Peyer's patch (tissue), 4 donors: ENCODE measurements at regions not wholly inside any gene's neighbourhood (a gene's known extent, or its start where the extent isn't known, plus 50 kb on each side); places are given as distances from the start of the nearest gene placed in this dataset.

Experiments
- DNase-seq, 3 donors: peaks; one replicate each; pipeline ENCODE4 v3.0.0-alpha.2; 2017 to 2019
- H3K27ac ChIP-seq, 4 donors: fragments of 200-600 bp; sonication (generic); one replicate each; pipeline ENCODE4 v1.5.1; 2016 to 2019
- H3K27me3 ChIP-seq, 2 donors: fragments of 200-600 bp; sonication (generic); one replicate each; pipeline ENCODE4 v1.5.1; 2019
- H3K36me3 ChIP-seq, 3 donors: fragments of 200-600 bp; sonication (generic); one replicate each; pipeline ENCODE4 v1.5.1; 2016 to 2019
- H3K4me1 ChIP-seq, 4 donors: fragments of 200-600 bp; sonication (generic); one replicate each; pipeline ENCODE4 v1.5.1; 2016 to 2019
- H3K4me3 ChIP-seq, 4 donors: fragments of 200-600 bp; sonication (generic); 1 replicate in 3 of 4; 2 replicates in 1 of 4; pipeline ENCODE4 v1.5.1; 2016 to 2019; ENCODE audit warnings: mild to moderate bottlenecking in 1 of 4
- H3K9me3 ChIP-seq, 4 donors: fragments of 200-600 bp; sonication (generic); one replicate each; pipeline ENCODE4 v1.5.1; 2016 to 2019; ENCODE audit warnings: mild to moderate bottlenecking in 1 of 4
- CTCF ChIP-seq, 6 experiments: fragments of 450-650 bp in 4 of 6; fragments of 200-600 bp in 2 of 6; sonication (generic) in 1 of 6; IDR thresholded peaks; one replicate each; pipeline ENCODE4 v1.5.1; 2017 to 2019; ENCODE audit warnings: antibody characterized with exemption in 6 of 6, mild to moderate bottlenecking in 3 of 6, moderate library complexity in 1 of 6
- POLR2A ChIP-seq, 2 donors: fragments of 450-650 bp; IDR thresholded peaks; one replicate each; pipeline ENCODE4 v1.5.1; 2017; ENCODE audit warnings: antibody characterized with exemption in 2 of 2, mild to moderate bottlenecking in 2 of 2, moderate library complexity in 2 of 2

- TF ChIP-seq CTCF (IDR thresholded peaks at IDR 0.05), result no peak
- no peak for TF ChIP-seq POLR2A (IDR thresholded peaks at IDR 0.05)
- no peak for DNase-seq
- no peaks in the 10 kb centered on the region for H3K27me3 ChIP-seq
- H3K9me3 ChIP-seq, result no peaks in the 10 kb centered on the region
- peaks cover 0 to 20% (median 8%) of the 10 kb centered on the region in 4 donors for H3K4me1 ChIP-seq
- no peak overlapping the region for H3K27ac ChIP-seq
- H3K4me3 ChIP-seq, result no peak overlapping the region
- no peaks in the 10 kb centered on the region for H3K36me3 ChIP-seq
Measured at GRCh38 chr3:72275331-72275751, 490.4 kb upstream of the PROK2 start.

- no peaks in the 10 kb centered on the region for H3K27me3 ChIP-seq
- peak overlapping the region in 3 of 4 donors; percentile 46 to 58 (median 51) for H3K27ac ChIP-seq
- DNase-seq, result peak in 2 of 3 donors; percentile 56 to 76
- no peaks in the 10 kb centered on the region for H3K36me3 ChIP-seq
- no peak overlapping the region for H3K4me3 ChIP-seq
- TF ChIP-seq POLR2A (IDR thresholded peaks at IDR 0.05) (no peak), CTCF (IDR thresholded peaks at IDR 0.05) (no peak)
- H3K4me1 ChIP-seq, result peaks cover 0 to 20% (median 9%) of the 10 kb centered on the region in 4 donors
- no peaks in the 10 kb centered on the region for H3K9me3 ChIP-seq
Measured at GRCh38 chr3:72274493-72275330, 489.8 kb upstream of the PROK2 start.

GRCh38 chr3:72273615-72274014 lies 488.7 kb upstream of the PROK2 start:
- Histone ChIP-seq H3K27ac (peak overlapping the region in 1 of 4 donors; percentile 5), H3K27me3 (no peaks in the 10 kb centered on the region), H3K4me1 (peaks cover 0 to 20% (median 10%) of the 10 kb centered on the region in 4 donors), H3K4me3 (no peak overlapping the region), H3K36me3 (no peaks in the 10 kb centered on the region), H3K9me3 (no peaks in the 10 kb centered on the region)
- TF ChIP-seq POLR2A (IDR thresholded peaks at IDR 0.05) (no peak), CTCF (IDR thresholded peaks at IDR 0.05) (no peak)
- no peak for DNase-seq

- Histone ChIP-seq H3K4me1 (peaks cover 0 to 20% (median 10%) of the 10 kb centered on the region in 4 donors), H3K4me3 (no peak overlapping the region), H3K27ac (no peak overlapping the region), H3K27me3 (no peaks in the 10 kb centered on the region), H3K9me3 (no peaks in the 10 kb centered on the region), H3K36me3 (no peaks in the 10 kb centered on the region)
- DNase-seq, result no peak
- no peak for TF ChIP-seq CTCF (IDR thresholded peaks at IDR 0.05)
- no peak for TF ChIP-seq POLR2A (IDR thresholded peaks at IDR 0.05)
Measured at GRCh38 chr3:72272356-72272755, 487.4 kb upstream of the PROK2 start.

- H3K9me3 ChIP-seq, result no peaks in the 10 kb centered on the region
- H3K4me1 ChIP-seq, result peaks cover 0 to 20% (median 10%) of the 10 kb centered on the region in 4 donors
- no peaks in the 10 kb centered on the region for H3K27me3 ChIP-seq
- H3K36me3 ChIP-seq, result no peaks in the 10 kb centered on the region
- TF ChIP-seq POLR2A (IDR thresholded peaks at IDR 0.05), result no peak
- TF ChIP-seq CTCF (IDR thresholded peaks at IDR 0.05), result no peak
- no peak overlapping the region for H3K27ac ChIP-seq
- H3K4me3 ChIP-seq, result no peak overlapping the region
- DNase-seq, result no peak
Measured at GRCh38 chr3:72271923-72272322, 487.0 kb upstream of the PROK2 start.
